ENCODE measurements at regions not wholly inside any gene's neighbourhood (a gene's known extent, or its start where the extent isn't known, plus 50 kb on each side); places are given as distances from the start of the nearest gene placed in this dataset.
"Not testable (repeated sequence)": the region's sequence is repeated elsewhere in the genome, so short reads cannot be mapped to it uniquely, and the experiment has no call there.

DNA sequence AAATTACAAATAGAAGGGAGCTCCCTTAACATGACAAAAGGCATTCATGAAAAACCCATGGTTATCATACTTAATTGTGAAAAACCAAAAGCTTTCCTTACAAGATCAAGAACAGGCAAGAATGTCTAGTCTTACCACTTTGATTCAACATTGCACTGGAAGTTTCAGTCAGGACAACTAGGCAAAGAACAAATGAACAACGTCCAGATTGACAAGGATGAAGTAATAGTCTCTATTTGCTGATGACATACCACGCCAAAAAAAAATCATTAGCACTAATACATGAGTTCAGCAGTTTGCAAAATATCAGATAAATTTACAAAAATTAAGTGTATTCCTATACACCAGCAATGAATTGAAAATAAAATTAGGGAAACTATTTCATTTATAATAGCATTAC is 200.2 kb downstream of the TOX3 start:
- no peak overlapping the region for H3K27ac ChIP-seq
- H3K36me3 ChIP-seq, result no peaks in the 10 kb centered on the region
- no peaks in the 10 kb centered on the region for H3K27me3 ChIP-seq
- no peak for DNase-seq
- intact Hi-C loops (cut with DNase I; ENCODE audit: low total_unique reads), result no loop called here
- H3K9me3 ChIP-seq, result no peaks in the 10 kb centered on the region
- H3K4me3 ChIP-seq, result no peak overlapping the region
- no peak for TF ChIP-seq CTCF (IDR thresholded peaks at IDR 0.05)
- TF ChIP-seq POLR2A (IDR thresholded peaks at IDR 0.05), result no peak
- H3K4me1 ChIP-seq, result no peaks in the 10 kb centered on the region

DNA sequence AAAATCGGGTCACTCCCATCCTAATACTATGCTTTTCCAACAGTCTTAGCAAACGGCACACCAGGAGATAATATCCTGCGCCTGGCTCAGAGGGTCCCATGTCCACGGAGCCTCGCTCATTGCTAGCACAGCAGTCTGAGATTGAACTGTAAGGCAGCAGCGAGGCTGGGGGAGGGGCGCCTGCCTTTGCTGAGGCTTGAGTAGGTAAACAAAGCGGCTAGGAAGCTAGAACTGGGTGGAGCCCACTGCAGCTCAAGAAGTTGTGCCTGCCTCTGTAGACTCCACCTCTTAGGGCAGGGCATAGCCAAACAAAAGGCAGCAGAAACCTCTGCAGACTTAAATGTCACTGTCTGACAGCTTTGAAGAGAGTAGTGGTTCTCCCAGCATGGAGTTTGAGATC is 213.3 kb downstream of the TOX3 start:
- H3K27ac ChIP-seq; H3K4me1 ChIP-seq; intact Hi-C loops (cut with DNase I; ENCODE audit: low total_unique reads); H3K9me3 ChIP-seq; H3K27me3 ChIP-seq; H3K4me3 ChIP-seq; H3K36me3 ChIP-seq; DNase-seq: not testable (repeated sequence)

GRCh38 chr16:52320930-52321439 is 226.0 kb downstream of the TOX3 start:
- Histone ChIP-seq H3K4me1 (no peaks in the 10 kb centered on the region), H3K27me3 (no peaks in the 10 kb centered on the region), H3K9me3 (no peaks in the 10 kb centered on the region), H3K27ac (no peak overlapping the region), H3K4me3 (no peak overlapping the region), H3K36me3 (no peaks in the 10 kb centered on the region)
- intact Hi-C loops (cut with DNase I; ENCODE audit: low total_unique reads), result no loop called here
- TF ChIP-seq POLR2A (IDR thresholded peaks at IDR 0.05) (no peak), CTCF (IDR thresholded peaks at IDR 0.05) (no peak)
- no peak for DNase-seq

DNA sequence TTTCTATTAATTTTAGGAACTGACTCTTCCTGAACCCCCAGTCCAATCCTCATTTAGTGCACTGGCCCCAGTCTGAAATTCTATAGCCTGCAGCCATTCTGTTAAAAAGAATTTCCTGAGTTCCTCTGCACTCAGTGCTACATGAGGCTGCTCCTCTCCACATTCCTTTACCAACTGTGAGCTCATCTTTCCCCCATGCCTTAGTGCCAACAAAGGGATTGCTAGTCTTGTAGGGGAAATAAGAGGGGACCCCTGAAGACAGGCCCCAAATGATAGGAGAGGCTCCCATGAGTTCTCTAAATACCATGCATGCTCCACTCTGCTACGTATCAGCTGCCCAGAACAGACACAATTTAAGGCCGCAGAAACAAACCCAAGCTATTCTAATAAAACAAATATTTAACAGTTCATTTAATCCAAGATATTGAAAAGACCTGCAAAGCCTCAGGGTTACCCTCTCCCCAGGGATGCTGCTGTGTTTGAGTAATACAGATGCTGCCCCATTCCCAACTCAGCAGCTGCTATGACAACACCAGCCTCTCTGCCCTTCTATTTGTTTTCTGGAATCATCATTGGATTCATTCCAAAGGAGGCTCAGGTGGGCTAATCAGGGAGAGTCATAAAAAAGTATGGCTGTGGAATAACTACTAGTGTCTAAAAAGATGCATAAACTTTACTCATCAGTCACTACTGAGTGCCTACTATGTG is 228.5 kb downstream of the TOX3 start:
- H3K27ac ChIP-seq, result no peak overlapping the region
- intact Hi-C loops (cut with DNase I; ENCODE audit: low total_unique reads), result no loop called here
- H3K9me3 ChIP-seq, result no peaks in the 10 kb centered on the region
- DNase-seq, result no peak
- H3K4me3 ChIP-seq, result no peak overlapping the region
- no peaks in the 10 kb centered on the region for H3K36me3 ChIP-seq
- no peak for TF ChIP-seq POLR2A (IDR thresholded peaks at IDR 0.05)
- no peaks in the 10 kb centered on the region for H3K4me1 ChIP-seq
- H3K27me3 ChIP-seq, result no peaks in the 10 kb centered on the region

- Histone ChIP-seq H3K27me3 (no peaks in the 10 kb centered on the region), H3K9me3 (no peaks in the 10 kb centered on the region), H3K4me3 (no peak overlapping the region), H3K36me3 (no peaks in the 10 kb centered on the region), H3K27ac (no peak overlapping the region), H3K4me1 (no peaks in the 10 kb centered on the region)
- DNase-seq, result no peak
- intact Hi-C loops (cut with DNase I; ENCODE audit: low total_unique reads), result no loop called here
- TF ChIP-seq POLR2A (IDR thresholded peaks at IDR 0.05), result no peak
- TF ChIP-seq CTCF (IDR thresholded peaks at IDR 0.05), result no peak
Observed at GRCh38 chr16:52316241-52316640, 230.7 kb downstream of the TOX3 start.

DNA sequence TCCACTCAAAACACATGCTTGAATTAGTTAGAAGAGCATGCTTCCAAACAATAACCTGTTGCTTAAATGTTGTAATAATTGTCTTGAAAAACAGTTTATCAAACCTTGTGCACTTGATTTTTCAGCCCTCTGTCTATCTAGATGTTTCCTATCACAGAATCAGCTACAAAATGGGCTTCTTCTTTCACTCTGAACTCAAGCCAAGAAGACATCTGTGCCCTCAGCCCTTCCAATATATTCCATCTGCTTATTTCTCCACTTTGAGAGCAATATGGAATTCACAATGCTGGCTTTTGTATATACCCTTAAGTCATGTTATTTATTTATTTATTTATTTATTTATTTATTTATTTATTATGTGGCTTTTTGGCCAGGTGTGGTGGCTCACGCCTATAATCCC is 234.2 kb downstream of the TOX3 start:
- H3K9me3 ChIP-seq, result no peaks in the 10 kb centered on the region
- H3K36me3 ChIP-seq, result no peaks in the 10 kb centered on the region
- H3K27me3 ChIP-seq, result no peaks in the 10 kb centered on the region
- no peak for DNase-seq
- H3K4me3 ChIP-seq, result no peak overlapping the region
- no peak for TF ChIP-seq CTCF (IDR thresholded peaks at IDR 0.05)
- H3K4me1 ChIP-seq, result no peaks in the 10 kb centered on the region
- intact Hi-C loops (cut with DNase I; ENCODE audit: low total_unique reads), result no loop called here
- no peak overlapping the region for H3K27ac ChIP-seq

Data from uterus (tissue), 3 donors.